OCI-LY1 (cell line): ENCODE measurements at regions not wholly inside any gene's neighbourhood (a gene's known extent, or its start where the extent isn't known, plus 50 kb on each side); places are given as distances from the start of the nearest gene placed in this dataset.
"Not testable (repeated sequence)": the region's sequence is repeated elsewhere in the genome, so short reads cannot be mapped to it uniquely, and the experiment has no call there.

ENCODE experiments used
- H2AFZ ChIP-seq: fragments of 200-600 bp; sonication (generic), shearing (Covaris generic); 2 replicates; pipeline ENCODE4 v1.6.0; 2014; ENCODE audit warnings: antibody characterized with exemption, mild to moderate bottlenecking, low read length
- H3F3A ChIP-seq: fragments of 200-600 bp; sonication (generic), shearing (Covaris generic); 2 replicates; pipeline ENCODE4 v1.6.0; 2014; ENCODE audit warnings: mild to moderate bottlenecking, antibody characterized with exemption, low read length, moderate library complexity; ENCODE audit not compliant: insufficient read depth
- H3K27ac ChIP-seq: fragments of 200-600 bp; sonication (generic); 2 replicates; pipeline ENCODE4 v1.5.1; 2014; ENCODE audit warnings: low read length, mixed run types, mild to moderate bottlenecking, low read depth; ENCODE audit not compliant: poor library complexity, severe bottlenecking
- H3K27me3 ChIP-seq: fragments of 200-600 bp; sonication (generic); 2 replicates; pipeline ENCODE4 v1.6.0; 2014; ENCODE audit warnings: antibody characterized with exemption, mild to moderate bottlenecking, low read length, moderate library complexity; ENCODE audit not compliant: insufficient read depth
- H3K36me3 ChIP-seq: fragments of 200-600 bp; sonication (generic); 2 replicates; pipeline ENCODE4 v1.6.1; 2014; ENCODE audit warnings: mild to moderate bottlenecking, antibody characterized with exemption, low read length, moderate library complexity, mixed read lengths; ENCODE audit not compliant: insufficient read depth
- H3K4me1 ChIP-seq: fragments of 200-600 bp; sonication (generic); 2 replicates; pipeline ENCODE4 v1.5.1; 2014; ENCODE audit warnings: mild to moderate bottlenecking, low read length, moderate library complexity; ENCODE audit not compliant: insufficient read depth, severe bottlenecking
- H3K4me2 ChIP-seq: fragments of 200-600 bp; sonication (generic), shearing (Covaris generic); 2 replicates; pipeline ENCODE4 v1.6.1; 2014; ENCODE audit warnings: low read length
- H3K4me3 ChIP-seq: fragments of 200-600 bp; sonication (generic); 2 replicates; pipeline ENCODE4 v1.5.1; 2014; ENCODE audit warnings: low read length, low read depth, mild to moderate bottlenecking, mixed read lengths; ENCODE audit not compliant: poor library complexity, severe bottlenecking
- H3K79me2 ChIP-seq: fragments of 200-600 bp; shearing (Covaris generic); 2 replicates; pipeline ENCODE4 v1.6.1; 2016; ENCODE audit warnings: mixed run types, low read length, mixed read lengths; ENCODE audit not compliant: insufficient read depth
- H3K9ac ChIP-seq: fragments of 200-600 bp; sonication (generic), shearing (Covaris generic); 2 replicates; pipeline ENCODE4 v1.6.1; 2014; ENCODE audit warnings: mild to moderate bottlenecking, low read length, mixed read lengths
- H3K9me2 ChIP-seq: fragments of 200-600 bp; sonication (generic), shearing (Covaris generic); 2 replicates; pipeline ENCODE4 v1.6.1; 2014; ENCODE audit warnings: low read depth, mild to moderate bottlenecking, low read length, mixed read lengths
- H3K9me3 ChIP-seq: fragments of 200-600 bp; shearing (Covaris generic); 2 replicates; pipeline ENCODE4 v1.6.1; 2014; ENCODE audit warnings: low read length, mixed read lengths
- H4K20me1 ChIP-seq: fragments of 200-600 bp; sonication (generic), shearing (Covaris generic); 2 replicates; pipeline ENCODE4 v1.6.0; 2016; ENCODE audit warnings: mild to moderate bottlenecking, low read length; ENCODE audit not compliant: insufficient read depth
- CTCF ChIP-seq: fragments of 200-600 bp; sonication (generic), shearing (Covaris generic); IDR thresholded peaks from 2 replicates; pipeline ENCODE4 v1.5.1; 2017; ENCODE audit warnings: mild to moderate bottlenecking, antibody characterized with exemption, low read length, moderate library complexity, mixed read lengths
- EZH2 ChIP-seq: fragments of 200-600 bp; sonication (generic), shearing (Covaris generic); IDR thresholded peaks from 2 replicates; pipeline ENCODE4 v1.8.0; 2017; ENCODE audit warnings: borderline replicate concordance, mixed run types, mild to moderate bottlenecking, antibody characterized with exemption, low read length, moderate library complexity, mixed read lengths

DNA sequence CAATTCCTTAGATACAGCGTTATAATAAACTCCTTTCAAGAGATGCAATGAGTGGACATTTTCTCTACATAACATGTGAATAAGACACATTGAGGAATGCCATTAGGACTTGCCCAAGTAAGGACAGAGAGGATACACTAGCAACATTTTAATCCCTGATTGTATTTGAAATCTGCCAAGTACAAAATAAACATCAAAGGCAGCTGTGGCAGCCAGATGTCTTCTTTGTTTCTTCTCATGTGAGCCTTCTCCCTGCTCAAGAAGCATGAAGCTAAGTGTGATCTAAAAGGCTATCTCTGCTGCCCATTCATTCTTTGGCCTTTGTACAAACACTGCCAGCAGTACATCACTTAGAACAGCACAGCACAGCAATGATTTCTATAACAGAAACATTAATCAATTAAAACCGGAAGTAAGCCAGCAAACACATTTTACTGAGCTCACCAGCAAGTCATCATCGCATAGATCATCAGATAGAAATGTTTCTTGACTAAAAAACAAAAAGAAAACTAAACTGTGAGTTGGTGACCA, 364.0 kb downstream of the CNTN6 start:
- Histone ChIP-seq H3K36me3 (no peaks in the 10 kb centered on the region), H3K9me2 (no peaks in the 10 kb centered on the region), H3K9me3 (no peaks in the 10 kb centered on the region), H3K79me2 (no peaks in the 10 kb centered on the region), H3K4me3 (no peak overlapping the region), H3K9ac (no peak overlapping the region), H3K4me1 (no peaks in the 10 kb centered on the region), H2AFZ (no peak overlapping the region), H4K20me1 (no peaks in the 10 kb centered on the region), H3K27ac (no peak overlapping the region), H3K27me3 (no peaks in the 10 kb centered on the region), H3K4me2 (no peak overlapping the region), H3F3A (no peaks in the 10 kb centered on the region)
- TF ChIP-seq CTCF (no peak), EZH2 (no peak)

- H3K36me3 ChIP-seq = no peaks in the 10 kb centered on the region
- no peaks in the 10 kb centered on the region for H3K9me3 ChIP-seq
- TF ChIP-seq CTCF (no peak), EZH2 (no peak)
- H3K79me2 ChIP-seq = no peaks in the 10 kb centered on the region
- H3K4me1 ChIP-seq = no peaks in the 10 kb centered on the region
- H3K27ac ChIP-seq = no peak overlapping the region
- no peak overlapping the region for H3K9ac ChIP-seq
- no peak overlapping the region for H3K4me3 ChIP-seq
- H3K4me2 ChIP-seq = no peak overlapping the region
- no peaks in the 10 kb centered on the region for H4K20me1 ChIP-seq
- no peak overlapping the region for H2AFZ ChIP-seq
- H3F3A ChIP-seq = no peaks in the 10 kb centered on the region
- no peaks in the 10 kb centered on the region for H3K27me3 ChIP-seq
- H3K9me2 ChIP-seq = no peaks in the 10 kb centered on the region
Observed at GRCh38 chr3:1462371-1462770, 369.5 kb downstream of the CNTN6 start.

DNA sequence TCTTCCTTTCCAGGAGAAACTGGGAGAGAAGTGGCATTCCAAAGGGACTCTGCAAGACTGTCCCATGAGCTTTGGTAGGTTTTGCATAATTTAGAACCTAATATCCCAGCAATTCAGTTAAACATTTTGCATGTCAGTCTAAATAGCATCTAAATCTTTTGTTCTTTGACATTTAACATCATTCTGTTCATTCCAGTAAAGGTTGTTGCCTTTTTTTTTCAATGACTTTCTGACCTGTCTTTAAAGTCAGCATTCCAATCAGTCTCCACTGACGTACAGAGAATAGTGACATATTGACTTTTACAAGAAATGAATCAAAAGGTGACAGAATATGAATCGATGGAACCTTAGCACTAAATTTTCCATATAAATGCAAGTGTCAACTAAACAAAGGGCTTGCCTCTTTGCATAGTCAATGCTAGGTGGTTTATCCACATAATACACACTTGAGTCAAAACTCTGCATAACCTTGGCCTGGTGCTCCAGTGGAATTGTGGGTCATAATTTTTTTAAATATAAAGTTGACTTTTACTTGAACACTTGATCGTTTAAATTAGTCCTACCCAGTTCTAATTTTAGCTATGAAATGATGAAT, 370.1 kb downstream of the CNTN6 start:
- Histone ChIP-seq H3K79me2 (no peaks in the 10 kb centered on the region), H3K9me3 (no peaks in the 10 kb centered on the region), H3K9me2 (no peaks in the 10 kb centered on the region), H3K4me3 (no peak overlapping the region), H3K9ac (no peak overlapping the region), H3K4me2 (no peak overlapping the region), H2AFZ (no peak overlapping the region), H3F3A (no peaks in the 10 kb centered on the region), H3K27me3 (no peaks in the 10 kb centered on the region), H4K20me1 (no peaks in the 10 kb centered on the region), H3K36me3 (no peaks in the 10 kb centered on the region), H3K4me1 (no peaks in the 10 kb centered on the region), H3K27ac (no peak overlapping the region)
- no peak for TF ChIP-seq EZH2

DNA sequence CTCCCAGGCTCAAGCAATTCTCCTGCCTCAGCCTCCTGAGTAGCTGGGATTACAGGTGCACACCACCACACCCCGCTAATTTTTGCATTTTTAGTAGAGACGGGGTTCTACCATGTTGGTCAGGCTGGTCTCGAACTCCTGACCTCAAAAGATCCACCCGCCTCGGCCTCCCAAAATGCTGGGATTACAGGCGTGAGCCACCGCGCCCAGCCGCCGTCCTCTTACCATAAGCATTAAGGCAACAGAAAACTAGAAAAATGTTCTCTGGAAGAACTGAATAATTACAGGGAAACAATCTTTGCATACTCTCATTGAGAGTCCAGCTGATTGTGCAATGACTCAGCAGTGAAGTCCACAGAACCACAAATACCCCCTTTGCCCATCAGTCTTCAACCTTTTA, 372.3 kb downstream of the CNTN6 start:
- not testable (repeated sequence) for H3K9me2 ChIP-seq, H4K20me1 ChIP-seq, H2AFZ ChIP-seq, H3K4me3 ChIP-seq, H3K4me1 ChIP-seq, H3F3A ChIP-seq, H3K9me3 ChIP-seq, H3K79me2 ChIP-seq, H3K27me3 ChIP-seq, H3K9ac ChIP-seq, H3K36me3 ChIP-seq, H3K27ac ChIP-seq, H3K4me2 ChIP-seq
